Endothelial cell of umbilical vein (primary cell): ENCODE measurements at regions not wholly inside any gene's neighbourhood (a gene's known extent, or its start where the extent isn't known, plus 50 kb on each side); places are given as distances from the start of the nearest gene placed in this dataset.

Source experiments
- BruUV-seq: library from RNA; stranded (reverse); fragments of 400-500 nt; replicated peaks from 2 replicates; lab custom pipeline; 2021; lab: Mats Ljungman, UMichigan
- CTCF ChIA-PET: fragments of 300-600, 350-600 bp; sonication (Branson Sonifier 250); formaldehyde crosslinking; loops from one replicate; lab custom pipeline; 2021; ENCODE audit warnings: antibody characterized with exemption, inconsistent platforms; lab: Charles Lee
- POLR2A ChIA-PET: fragments of 300-600, 350-600 bp; sonication (Branson Sonifier 250); formaldehyde crosslinking; loops from one replicate; lab custom pipeline; 2021; ENCODE audit warnings: antibody characterized with exemption, inconsistent platforms; lab: Charles Lee
- DNase-seq: peaks from one replicate; pipeline ENCODE4 v3.0.0-alpha.2; 2011; ENCODE audit warnings: low read depth, low spot score
- FAIRE-seq: peaks from 2 replicates; lab custom pipeline; 2011; peaks lifted over from hg19 to GRCh38; lab: Jason Lieb, UNC
- H2AFZ ChIP-seq: 2 replicates; pipeline ENCODE4 v1.6.0; 2012; ENCODE audit warnings: low read depth, low read length, control low read depth, inconsistent platforms
- H3K27ac ChIP-seq: 2 replicates; pipeline ENCODE4 v1.5.1; 2011; ENCODE audit warnings: low read depth, mild to moderate bottlenecking, control low read depth, low read length, moderate library complexity; ENCODE audit not compliant: insufficient read depth
- H3K27me3 ChIP-seq, 2 experiments: 2 replicates each; pipeline versions ENCODE4 v1.6.0 to v1.6.1; 2011; ENCODE audit warnings: low read length in 2 of 2, mixed read lengths in 1 of 2; ENCODE audit not compliant: control insufficient read depth in 2 of 2, insufficient read depth in 2 of 2
- H3K36me3 ChIP-seq, 2 experiments: 2 replicates in 1 of 2; 3 replicates in 1 of 2; pipeline ENCODE4 v1.5.1; 2011; ENCODE audit warnings: low read length in 2 of 2, mild to moderate bottlenecking in 1 of 2, moderate library complexity in 1 of 2; ENCODE audit not compliant: control insufficient read depth in 2 of 2, insufficient read depth in 2 of 2; ENCODE audit errors: extremely low read depth in 1 of 2
- H3K4me1 ChIP-seq: 3 replicates; pipeline ENCODE4 v1.5.1; 2011; ENCODE audit warnings: mild to moderate bottlenecking, low read length; ENCODE audit not compliant: control insufficient read depth, insufficient read depth; ENCODE audit errors: extremely low read depth
- H3K4me2 ChIP-seq: 2 replicates; pipeline ENCODE4 v1.6.1; 2011; ENCODE audit warnings: low read length, control low read depth, mixed read lengths; ENCODE audit not compliant: insufficient read depth
- H3K4me3 ChIP-seq, 3 experiments: fragments of 200-600 bp in 1 of 3; sonication (generic), shearing (Covaris generic) in 1 of 3; replicated peaks in 1 of 3; 2 replicates each; pipeline ENCODE4 v1.5.1; 2011 to 2016; ENCODE audit warnings: control low read depth in 3 of 3, low read length in 3 of 3, mild to moderate bottlenecking in 2 of 3, inconsistent platforms in 1 of 3, low read depth in 1 of 3, moderate library complexity in 1 of 3; ENCODE audit not compliant: insufficient read depth in 1 of 3
- H3K79me2 ChIP-seq: 2 replicates; pipeline ENCODE4 v1.6.0; 2012; ENCODE audit warnings: low read length, inconsistent platforms; ENCODE audit not compliant: control insufficient read depth, insufficient read depth
- H3K9ac ChIP-seq: replicated peaks from 2 replicates; pipeline ENCODE3; 2011; ENCODE audit warnings: low read length, control low read depth; ENCODE audit not compliant: insufficient read depth; ENCODE audit errors: extremely low read depth
- H3K9me1 ChIP-seq: replicated peaks from 3 replicates; pipeline ENCODE4 v1.6.0; 2011; ENCODE audit warnings: mild to moderate bottlenecking, low read length; ENCODE audit not compliant: control insufficient read depth, insufficient read depth; ENCODE audit errors: extremely low read depth
- H3K9me3 ChIP-seq: replicated peaks from 2 replicates; pipeline ENCODE4 v1.5.1; 2012; ENCODE audit warnings: low read length, inconsistent platforms; ENCODE audit not compliant: control insufficient read depth, insufficient read depth
- H4K20me1 ChIP-seq: replicated peaks from 2 replicates; pipeline ENCODE3; 2011; ENCODE audit warnings: mild to moderate bottlenecking, low read length; ENCODE audit not compliant: control insufficient read depth, insufficient read depth; ENCODE audit errors: extremely low read depth
- CTCF ChIP-seq, 2 donors: IDR thresholded peaks; 1 replicate in 1 of 2; 2 replicates in 1 of 2; pipeline ENCODE4 v1.5.1; 2011; ENCODE audit warnings: low read length in 2 of 2, mild to moderate bottlenecking in 2 of 2, moderate library complexity in 2 of 2, control low read depth in 1 of 2, inconsistent platforms in 1 of 2, low read depth in 1 of 2; ENCODE audit not compliant: insufficient read depth in 1 of 2; ENCODE audit errors: extremely low read depth in 1 of 2
- EZH2 ChIP-seq: IDR thresholded peaks from 2 replicates; pipeline ENCODE4 v1.6.1; 2012; ENCODE audit warnings: borderline replicate concordance, low read depth, mild to moderate bottlenecking, moderate library complexity, low read length, inconsistent platforms; ENCODE audit not compliant: severe bottlenecking
- FOS ChIP-seq: IDR thresholded peaks from 2 replicates; pipeline ENCODE4 v1.6.1; 2011; ENCODE audit warnings: mild to moderate bottlenecking, low read length, moderate library complexity, borderline replicate concordance; ENCODE audit not compliant: insufficient read depth
- GATA2 ChIP-seq: IDR thresholded peaks from 2 replicates; pipeline ENCODE4 v1.7.0; 2011; ENCODE audit warnings: low read depth, mild to moderate bottlenecking, moderate library complexity, mixed read lengths, low read length; ENCODE audit not compliant: insufficient read length, insufficient read depth
- MAX ChIP-seq: IDR thresholded peaks from 2 replicates; pipeline ENCODE4 v1.6.1; 2011; ENCODE audit not compliant: insufficient read depth, insufficient read length
- MYC ChIP-seq: IDR thresholded peaks from one replicate; pipeline ENCODE4 v1.6.1; 2011; ENCODE audit warnings: mild to moderate bottlenecking, low read depth, low read length
- POLR2AphosphoS5 ChIP-seq: IDR thresholded peaks from 2 replicates; pipeline ENCODE4 v1.6.1; 2012; ENCODE audit warnings: low read depth, mild to moderate bottlenecking, control low read depth, low read length, moderate library complexity; ENCODE audit not compliant: insufficient read depth
- dilution Hi-C: fragments of 300-500 bp; cut with MboI; formaldehyde crosslinking; loops from one replicate; pipeline ENCODE4 v1.15.0; 2019; ENCODE audit warnings: low sequenced_read_pairs; ENCODE audit not compliant: extremely low pct_ligation_motif_present
- intact Hi-C: fragments of 100-400 bp; cut with micrococcal nuclease; formaldehyde crosslinking; loops from one replicate; pipeline ENCODE4 v1.10.0; 2022

GRCh38 chr6:80544555-80544954 is 438.1 kb downstream of the BCKDHB start:
- DNase-seq: no peak
- ChIA-PET POLR2A (no interaction called here), CTCF (interaction anchor here (0.8 to 1.7 kb wide), 3 partner anchors 13 to 69 kb away, joined by 4 to 6 read pairs (median 4); no protein-coding TSS in a partner anchor)
- Histone ChIP-seq H3K9me1 (no peaks in the 10 kb centered on the region), H2AFZ (no peak overlapping the region), H3K4me2 (no peak overlapping the region), H3K27me3 (no peaks in the 10 kb centered on the region), H3K79me2 (no peaks in the 10 kb centered on the region), H4K20me1 (no peaks in the 10 kb centered on the region), H3K9ac (no peak overlapping the region), H3K4me3 (no peak overlapping the region), H3K4me1 (peaks cover 4% of the 10 kb centered on the region), H3K27ac (no peak overlapping the region), H3K36me3 (no peaks in the 10 kb centered on the region), H3K9me3 (no peaks in the 10 kb centered on the region)
- intact Hi-C loops (no loop called here), dilution Hi-C loops (no loop called here)
- TF ChIP-seq CTCF (IDR thresholded peaks at IDR 0.05; ENCODE audit: extremely low read depth in 1 of 2, insufficient read depth in 1 of 2, low read depth in 1 of 2, low read length in 2 of 2) (no peak), MYC (no peak), GATA2 (no peak), POLR2AphosphoS5 (no peak), MAX (no peak), EZH2 (no peak), FOS (no peak)
- no peak for FAIRE-seq
- BruUV-seq: no TSS peak
